ENCODE measurements at regions not wholly inside any gene's neighbourhood (a gene's known extent, or its start where the extent isn't known, plus 50 kb on each side); places are given as distances from the start of the nearest gene placed in this dataset.

DNA sequence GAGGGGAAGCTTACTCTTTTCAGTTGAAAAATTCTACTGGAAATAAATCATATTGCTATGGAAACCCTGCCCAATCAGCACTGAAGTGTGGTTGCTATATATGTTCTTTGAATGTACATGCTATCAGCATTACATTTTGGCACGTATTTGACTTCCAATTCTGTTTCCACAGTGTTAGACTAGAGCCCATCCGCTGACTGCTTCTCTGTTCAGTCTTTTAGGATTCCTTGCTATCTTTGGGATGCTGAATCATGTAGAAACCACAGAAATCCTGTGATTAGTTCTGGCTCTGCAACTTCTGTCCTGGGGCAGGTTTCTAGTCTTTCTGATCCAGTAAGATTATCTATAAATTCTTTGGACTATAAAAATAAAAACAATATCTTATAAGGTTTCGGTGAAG, 128.2 kb upstream of the SLC7A14 start:
- H3K4me1 ChIP-seq (ENCODE audit: control insufficient read depth in 5 of 5, insufficient read depth in 5 of 5, low read length in 5 of 5) = peaks cover 0 to 3% (median 0%) of the 10 kb centered on the region in 5 donors
- peaks cover 0 to 4% (median 3%) of the 10 kb centered on the region in 4 donors for H3K9me3 ChIP-seq (ENCODE audit: control insufficient read depth in 4 of 4, insufficient read depth in 3 of 4, low read length in 3 of 4)
- no peak overlapping the region for H3K9ac ChIP-seq (ENCODE audit: insufficient read depth in 1 of 2, low read length in 2 of 2)
- DNase-seq = no peak
- H3K27me3 ChIP-seq (ENCODE audit: control insufficient read depth in 3 of 3, insufficient read depth in 3 of 3, low read length in 2 of 3) = peaks cover 0 to 3% (median 0%) of the 10 kb centered on the region in 3 donors
- TF ChIP-seq, protein P1, sequence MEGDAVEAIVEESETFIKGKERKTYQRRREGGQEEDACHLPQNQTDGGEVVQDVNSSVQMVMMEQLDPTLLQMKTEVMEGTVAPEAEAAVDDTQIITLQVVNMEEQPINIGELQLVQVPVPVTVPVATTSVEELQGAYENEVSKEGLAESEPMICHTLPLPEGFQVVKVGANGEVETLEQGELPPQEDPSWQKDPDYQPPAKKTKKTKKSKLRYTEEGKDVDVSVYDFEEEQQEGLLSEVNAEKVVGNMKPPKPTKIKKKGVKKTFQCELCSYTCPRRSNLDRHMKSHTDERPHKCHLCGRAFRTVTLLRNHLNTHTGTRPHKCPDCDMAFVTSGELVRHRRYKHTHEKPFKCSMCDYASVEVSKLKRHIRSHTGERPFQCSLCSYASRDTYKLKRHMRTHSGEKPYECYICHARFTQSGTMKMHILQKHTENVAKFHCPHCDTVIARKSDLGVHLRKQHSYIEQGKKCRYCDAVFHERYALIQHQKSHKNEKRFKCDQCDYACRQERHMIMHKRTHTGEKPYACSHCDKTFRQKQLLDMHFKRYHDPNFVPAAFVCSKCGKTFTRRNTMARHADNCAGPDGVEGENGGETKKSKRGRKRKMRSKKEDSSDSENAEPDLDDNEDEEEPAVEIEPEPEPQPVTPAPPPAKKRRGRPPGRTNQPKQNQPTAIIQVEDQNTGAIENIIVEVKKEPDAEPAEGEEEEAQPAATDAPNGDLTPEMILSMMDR (IDR thresholded peaks at IDR 0.05; ENCODE audit: control extremely low read depth, extremely low read depth) = no peak
- ATAC-seq (ENCODE audit: insufficient read depth, low FRiP score) = no peak
- 86 to 88% methylated on average over 3 of the region's 3 CpGs for WGBS, 2 donors
- no peak overlapping the region for H3K27ac ChIP-seq (ENCODE audit: low read depth in 1 of 2, low read length in 1 of 2)
- H3K36me3 ChIP-seq (ENCODE audit: control insufficient read depth in 4 of 4, insufficient read depth in 4 of 4, low read length in 4 of 4) = no peaks in the 10 kb centered on the region
- H3K4me3 ChIP-seq = no peak overlapping the region

DNA sequence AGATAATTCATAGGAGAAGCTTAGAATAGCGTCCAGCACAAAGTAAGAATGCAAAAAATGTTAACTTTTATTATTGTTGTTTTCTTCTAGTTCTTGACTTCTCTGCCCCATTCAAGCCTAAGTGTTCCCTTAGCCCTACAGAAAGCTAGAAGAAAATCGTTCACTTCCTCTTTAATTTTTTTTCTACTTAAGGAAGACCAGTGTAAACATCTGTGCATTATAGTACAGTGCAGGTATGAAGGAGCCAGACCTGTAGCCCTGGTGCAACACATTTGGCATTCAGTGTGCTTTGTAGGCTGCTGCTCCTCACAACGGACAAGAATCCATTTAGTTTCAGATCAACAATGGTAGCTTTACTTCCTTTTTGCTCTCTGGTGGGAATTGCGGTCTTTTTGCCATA, 127.8 kb upstream of the SLC7A14 start:
- no peak for ATAC-seq (ENCODE audit: insufficient read depth, low FRiP score)
- peaks cover 0 to 3% (median 0%) of the 10 kb centered on the region in 3 donors for H3K27me3 ChIP-seq (ENCODE audit: control insufficient read depth in 3 of 3, insufficient read depth in 3 of 3, low read length in 2 of 3)
- peaks cover 0 to 4% (median 2%) of the 10 kb centered on the region in 4 donors for H3K9me3 ChIP-seq (ENCODE audit: control insufficient read depth in 4 of 4, insufficient read depth in 3 of 4, low read length in 3 of 4)
- H3K27ac ChIP-seq (ENCODE audit: low read depth in 1 of 2, low read length in 1 of 2) = no peak overlapping the region
- H3K4me1 ChIP-seq (ENCODE audit: control insufficient read depth in 5 of 5, insufficient read depth in 5 of 5, low read length in 5 of 5) = peaks cover 0 to 3% (median 0%) of the 10 kb centered on the region in 5 donors
- TF ChIP-seq, protein P1 (IDR thresholded peaks at IDR 0.05; ENCODE audit: control extremely low read depth, extremely low read depth) = no peak
- H3K9ac ChIP-seq (ENCODE audit: insufficient read depth in 1 of 2, low read length in 2 of 2) = no peak overlapping the region
- no peaks in the 10 kb centered on the region for H3K36me3 ChIP-seq (ENCODE audit: control insufficient read depth in 4 of 4, insufficient read depth in 4 of 4, low read length in 4 of 4)
- 60% methylated on average over 4 of the region's 4 CpGs for WGBS, 2 donors
- DNase-seq = no peak
- no peak overlapping the region for H3K4me3 ChIP-seq

DNA sequence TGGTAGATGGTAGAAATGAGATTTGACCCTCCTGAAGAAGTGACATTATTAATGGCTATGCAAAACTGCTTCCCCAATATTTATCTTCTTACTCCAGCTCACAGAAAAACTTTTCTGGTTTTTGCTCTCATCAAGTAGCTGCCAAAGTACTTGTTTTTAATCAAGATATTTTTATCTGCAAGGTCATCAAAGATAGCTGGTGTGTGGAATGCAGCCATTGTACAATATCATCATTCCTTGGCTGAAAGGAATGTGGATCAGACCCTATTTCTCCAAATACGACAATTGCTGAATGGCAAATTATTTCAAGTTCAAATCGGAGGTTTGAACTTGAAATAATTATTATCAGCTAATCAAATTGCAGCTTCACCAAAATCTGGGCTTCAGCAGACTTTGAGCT, 126.9 kb upstream of the SLC7A14 start:
- ATAC-seq (ENCODE audit: insufficient read depth, low FRiP score) = no peak
- H3K36me3 ChIP-seq (ENCODE audit: control insufficient read depth in 4 of 4, insufficient read depth in 4 of 4, low read length in 4 of 4) = no peaks in the 10 kb centered on the region
- no peak overlapping the region for H3K9ac ChIP-seq (ENCODE audit: insufficient read depth in 1 of 2, low read length in 2 of 2)
- no peak for DNase-seq
- peaks cover 0 to 3% (median 0%) of the 10 kb centered on the region in 3 donors for H3K27me3 ChIP-seq (ENCODE audit: control insufficient read depth in 3 of 3, insufficient read depth in 3 of 3, low read length in 2 of 3)
- 63 to 79% methylated on average over 2 of the region's 2 CpGs for WGBS, 2 donors
- peaks cover 0 to 4% (median 1%) of the 10 kb centered on the region in 4 donors for H3K9me3 ChIP-seq (ENCODE audit: control insufficient read depth in 4 of 4, insufficient read depth in 3 of 4, low read length in 3 of 4)
- TF ChIP-seq, protein P1 (IDR thresholded peaks at IDR 0.05; ENCODE audit: control extremely low read depth, extremely low read depth) = no peak
- H3K4me3 ChIP-seq = no peak overlapping the region
- peaks cover 0 to 3% (median 0%) of the 10 kb centered on the region in 5 donors for H3K4me1 ChIP-seq (ENCODE audit: control insufficient read depth in 5 of 5, insufficient read depth in 5 of 5, low read length in 5 of 5)
- H3K27ac ChIP-seq (ENCODE audit: low read depth in 1 of 2, low read length in 1 of 2) = no peak overlapping the region

DNA sequence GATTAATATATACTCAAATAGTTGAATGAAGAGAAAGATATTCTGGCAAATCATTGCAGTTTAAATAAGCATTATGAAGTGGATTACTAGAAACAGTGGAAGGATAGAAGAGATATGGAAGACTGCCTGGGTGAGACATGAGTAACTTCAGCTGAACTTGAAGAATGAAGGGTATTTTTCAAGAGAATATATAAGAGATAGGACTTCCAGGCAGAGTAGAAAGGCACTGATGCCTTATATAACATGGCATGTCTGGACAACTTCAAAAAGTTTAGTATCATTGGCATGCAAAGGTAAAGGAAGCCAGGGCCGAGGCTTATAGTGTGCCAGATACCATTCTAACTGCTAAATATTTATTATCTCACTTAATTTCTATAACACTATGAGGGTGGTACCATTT, 126.5 kb upstream of the SLC7A14 start:
- H3K4me1 ChIP-seq (ENCODE audit: control insufficient read depth in 5 of 5, insufficient read depth in 5 of 5, low read length in 5 of 5) = peaks cover 0 to 1% (median 0%) of the 10 kb centered on the region in 5 donors
- TF ChIP-seq, protein P1 (IDR thresholded peaks at IDR 0.05; ENCODE audit: control extremely low read depth, extremely low read depth) = no peak
- peaks cover 0 to 3% (median 0%) of the 10 kb centered on the region in 3 donors for H3K27me3 ChIP-seq (ENCODE audit: control insufficient read depth in 3 of 3, insufficient read depth in 3 of 3, low read length in 2 of 3)
- no peak for ATAC-seq (ENCODE audit: insufficient read depth, low FRiP score)
- peaks cover 0 to 4% (median 1%) of the 10 kb centered on the region in 4 donors for H3K9me3 ChIP-seq (ENCODE audit: control insufficient read depth in 4 of 4, insufficient read depth in 3 of 4, low read length in 3 of 4)
- no peaks in the 10 kb centered on the region for H3K36me3 ChIP-seq (ENCODE audit: control insufficient read depth in 4 of 4, insufficient read depth in 4 of 4, low read length in 4 of 4)
- H3K4me3 ChIP-seq = no peak overlapping the region
- WGBS, 2 donors = 75 to 77% methylated on average over 1 of the region's 1 CpG
- H3K27ac ChIP-seq (ENCODE audit: low read depth in 1 of 2, low read length in 1 of 2) = no peak overlapping the region
- H3K9ac ChIP-seq (ENCODE audit: insufficient read depth in 1 of 2, low read length in 2 of 2) = no peak overlapping the region
- no peak for DNase-seq
